Activated gamma-delta T cell (primary cell): ENCODE measurements at regions not wholly inside any gene's neighbourhood (a gene's known extent, or its start where the extent isn't known, plus 50 kb on each side); places are given as distances from the start of the nearest gene placed in this dataset.
"Not testable (repeated sequence)": the region's sequence is repeated elsewhere in the genome, so short reads cannot be mapped to it uniquely, and the experiment has no call there.

Experiments used
- DNase-seq: peaks from one replicate; lab custom pipeline; 2025; lab: John Stamatoyannopoulos, UW

DNA sequence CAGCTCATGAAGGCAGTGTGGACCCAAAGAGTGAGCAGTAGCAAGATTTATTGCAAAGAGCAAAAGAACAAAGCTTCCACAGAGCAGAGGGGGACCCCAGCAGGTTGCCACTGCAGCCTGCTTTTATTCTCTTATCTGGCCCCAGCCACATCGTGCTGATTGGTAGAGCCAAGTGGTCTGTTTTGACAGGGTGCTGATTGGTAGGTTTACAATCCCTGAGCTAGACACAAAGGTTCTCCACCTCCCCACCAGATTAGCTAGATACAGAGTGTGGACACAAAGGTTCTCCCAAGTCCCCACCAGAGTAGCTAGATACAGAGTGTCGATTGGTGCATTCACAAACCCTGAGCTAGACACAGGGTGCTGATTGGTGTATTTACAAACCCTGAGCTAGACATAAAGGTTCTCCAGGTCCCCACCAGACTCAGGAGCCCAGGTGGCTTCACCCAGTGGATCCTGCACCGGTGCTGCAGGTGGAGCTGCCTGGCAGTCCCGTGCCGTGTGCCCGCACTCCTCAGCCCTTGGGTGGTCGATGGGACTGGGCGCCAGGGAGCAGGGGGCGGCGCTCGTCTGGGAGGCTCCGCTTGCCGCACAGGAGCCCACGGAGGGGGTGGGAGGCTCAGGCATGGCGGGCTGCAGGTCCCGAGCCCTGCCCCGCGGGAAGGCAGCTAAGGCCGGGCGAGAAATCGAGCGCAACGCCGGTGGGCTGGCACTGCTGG, 80.9 kb upstream of the BCHE start:
- DNase-seq, result not testable (repeated sequence)

DNA sequence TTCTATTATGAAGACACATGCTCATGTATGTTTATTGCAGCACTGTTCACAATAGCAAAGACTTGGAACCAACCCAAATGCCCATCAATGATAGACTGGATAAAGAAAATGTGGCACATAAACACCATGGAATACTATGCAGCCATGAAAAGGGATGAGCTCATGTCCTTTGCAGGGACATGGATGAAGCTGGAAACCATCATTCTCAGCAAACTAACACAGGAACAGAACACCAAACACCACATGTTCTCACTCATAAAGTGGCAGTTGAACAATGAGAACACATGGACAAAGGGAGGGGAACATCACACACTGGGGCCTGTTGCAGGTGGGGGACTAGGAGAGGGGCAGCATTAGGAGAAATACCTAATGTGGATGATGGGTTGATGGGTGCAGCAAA, 77.9 kb upstream of the BCHE start:
- DNase-seq, result not testable (repeated sequence)

DNA sequence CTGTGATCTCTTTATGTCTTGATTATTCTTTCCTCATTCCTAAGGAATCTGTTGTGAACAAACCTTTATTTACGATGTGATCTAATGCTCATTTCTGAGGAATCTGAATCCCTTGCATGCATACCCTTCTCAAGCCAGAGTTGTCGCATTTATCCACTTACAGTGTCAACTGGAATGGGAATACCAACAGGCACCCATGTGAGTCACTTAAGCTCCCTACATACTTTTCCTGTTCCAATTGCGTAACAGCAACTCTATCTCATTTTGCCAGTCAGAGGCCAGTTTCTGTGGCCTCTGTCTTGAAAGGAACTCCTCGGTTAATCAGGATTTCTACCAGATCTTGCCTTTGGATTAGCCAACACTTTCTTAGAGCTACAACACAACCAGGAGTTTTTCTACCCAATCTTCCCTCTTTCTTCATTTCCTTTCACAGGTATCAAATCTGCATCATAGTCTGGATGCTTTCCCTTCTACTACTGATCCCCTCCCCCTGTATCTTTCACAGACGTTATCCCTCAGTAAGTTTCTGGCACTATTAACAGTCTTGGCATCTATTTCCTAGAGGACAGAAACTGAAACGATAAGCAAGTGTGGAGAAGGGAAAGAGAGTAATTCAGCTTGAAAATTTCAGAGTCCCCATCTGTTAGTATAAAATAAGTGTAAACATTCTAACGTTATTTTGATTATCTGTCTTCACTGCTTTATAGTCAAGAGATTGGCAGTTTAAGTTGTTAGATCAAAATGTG, 66.8 kb upstream of the BCHE start:
- DNase-seq, result no peak

GRCh38 chr3:165899066-165899465, 61.8 kb upstream of the BCHE start:
- DNase-seq, result no peak

- DNase-seq, result no peak
Observed at GRCh38 chr3:165897137-165897536, 59.9 kb upstream of the BCHE start.

DNA sequence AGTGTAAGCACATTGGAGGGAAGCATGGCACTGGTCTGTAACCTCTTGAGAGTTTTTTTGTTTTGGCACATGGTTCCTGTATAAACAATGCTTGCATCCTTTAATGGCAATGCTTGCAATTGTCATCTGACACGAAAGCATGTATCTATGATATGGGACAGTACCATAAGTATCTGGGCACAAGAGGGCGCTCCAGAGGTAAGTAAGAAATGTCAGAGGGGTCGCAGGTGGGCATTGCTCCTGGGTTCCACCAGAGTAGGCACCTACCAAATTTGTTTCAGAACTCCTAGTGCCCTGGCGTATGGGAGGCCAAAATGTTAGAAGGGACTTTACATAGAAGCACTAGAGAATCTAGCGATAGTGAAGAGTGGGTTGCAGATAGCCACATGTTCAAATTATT, 58.7 kb upstream of the BCHE start:
- no peak for DNase-seq

GRCh38 chr3:165892565-165892964, 55.3 kb upstream of the BCHE start:
- no peak for DNase-seq
